Astrocyte (in vitro differentiated cells and primary cell): ENCODE measurements at regions not wholly inside any gene's neighbourhood (a gene's known extent, or its start where the extent isn't known, plus 50 kb on each side); places are given as distances from the start of the nearest gene placed in this dataset.

Experiments used
- DNase-seq: peaks from one replicate; pipeline ENCODE4 v3.0.0-alpha.2; 2010; ENCODE audit warnings: low read depth
- FAIRE-seq: peaks from 2 replicates; lab custom pipeline; 2011; peaks lifted over from hg19 to GRCh38; lab: Jason Lieb, UNC
- H2AFZ ChIP-seq: 2 replicates; pipeline ENCODE4 v1.6.0; 2012; ENCODE audit warnings: low read depth, low read length, inconsistent platforms
- H3K27ac ChIP-seq: 2 replicates; pipeline ENCODE4 v1.5.1; 2011; ENCODE audit warnings: low read depth, low read length, inconsistent platforms
- H3K27me3 ChIP-seq: 2 replicates; pipeline ENCODE4 v1.6.0; 2011; ENCODE audit warnings: low read length, inconsistent platforms; ENCODE audit not compliant: insufficient read depth
- H3K36me3 ChIP-seq: 2 replicates; pipeline ENCODE4 v1.5.1; 2011; ENCODE audit warnings: low read length, inconsistent platforms; ENCODE audit not compliant: insufficient read depth
- H3K4me1 ChIP-seq: 2 replicates; pipeline ENCODE4 v1.5.1; 2011; ENCODE audit warnings: low read length, inconsistent platforms; ENCODE audit not compliant: insufficient read depth
- H3K4me2 ChIP-seq: 2 replicates; pipeline ENCODE4 v1.6.0; 2012; ENCODE audit warnings: low read length, inconsistent platforms
- H3K4me3 ChIP-seq: 2 replicates; pipeline ENCODE4 v1.5.1; 2011; ENCODE audit warnings: low read depth, mild to moderate bottlenecking, low read length, inconsistent platforms; ENCODE audit not compliant: insufficient read depth
- H3K79me2 ChIP-seq: 2 replicates; pipeline ENCODE4 v1.6.0; 2012; ENCODE audit warnings: mild to moderate bottlenecking, low read length, inconsistent platforms; ENCODE audit not compliant: insufficient read depth
- H3K9ac ChIP-seq: 2 replicates; pipeline ENCODE4 v1.6.0; 2012; ENCODE audit warnings: mild to moderate bottlenecking, low read length, inconsistent platforms
- H3K9me3 ChIP-seq: 2 replicates; pipeline ENCODE4 v1.5.1; 2012; ENCODE audit warnings: low read depth, mild to moderate bottlenecking, low read length, inconsistent platforms; ENCODE audit not compliant: insufficient read depth
- H4K20me1 ChIP-seq: 2 replicates; pipeline ENCODE4 v1.6.0; 2012; ENCODE audit warnings: low read length, inconsistent platforms; ENCODE audit not compliant: insufficient read depth
- H3K27ac Mint-ChIP-seq: one replicate; pipeline ENCODE4 v1.8.0; 2021; ENCODE audit warnings: mild to moderate bottlenecking, mixed read lengths; ENCODE audit not compliant: unreplicated experiment
- H3K27me3 Mint-ChIP-seq: one replicate; pipeline ENCODE4 v1.8.0; 2021; ENCODE audit warnings: low read depth, mixed read lengths; ENCODE audit not compliant: unreplicated experiment
- H3K36me3 Mint-ChIP-seq: one replicate; pipeline ENCODE4 v1.8.0; 2021; ENCODE audit warnings: low read depth, mixed read lengths; ENCODE audit not compliant: unreplicated experiment
- H3K4me1 Mint-ChIP-seq: one replicate; pipeline ENCODE4 v1.8.0; 2021; ENCODE audit warnings: low read depth, mixed read lengths; ENCODE audit not compliant: unreplicated experiment
- H3K4me3 Mint-ChIP-seq: one replicate; pipeline ENCODE4 v1.8.0; 2021; ENCODE audit warnings: mild to moderate bottlenecking, moderate library complexity, mixed read lengths; ENCODE audit not compliant: unreplicated experiment
- H3K9me3 Mint-ChIP-seq: one replicate; pipeline ENCODE4 v1.8.0; 2021; ENCODE audit warnings: mild to moderate bottlenecking, mixed read lengths; ENCODE audit not compliant: unreplicated experiment
- EZH2 ChIP-seq: IDR thresholded peaks from 2 replicates; pipeline ENCODE4 v1.6.1; 2012; ENCODE audit warnings: mild to moderate bottlenecking, low read length, inconsistent platforms; ENCODE audit not compliant: insufficient read depth
- TF ChIP-seq, protein P1 (sequence below): IDR thresholded peaks from 2 replicates; pipeline ENCODE4 v1.5.1; 2011; ENCODE audit warnings: low read depth, mild to moderate bottlenecking, inconsistent platforms, low read length, moderate library complexity; ENCODE audit not compliant: insufficient read depth

- FAIRE-seq = no peak
- Histone ChIP-seq H3K4me2 (no peak overlapping the region), H3K27ac (no peak overlapping the region), H3K9me3 (no peaks in the 10 kb centered on the region), H3K79me2 (no peaks in the 10 kb centered on the region), H3K4me1 (no peaks in the 10 kb centered on the region), H3K9ac (no peak overlapping the region), H3K27me3 (no peaks in the 10 kb centered on the region), H3K36me3 (no peaks in the 10 kb centered on the region), H2AFZ (no peak overlapping the region), H4K20me1 (no peaks in the 10 kb centered on the region), H3K4me3 (no peak overlapping the region)
- H3K27me3 Mint-ChIP-seq = peaks cover 13% of the 10 kb centered on the region
- H3K36me3 Mint-ChIP-seq = no peaks in the 10 kb centered on the region
- H3K4me1 Mint-ChIP-seq = peaks cover 2% of the 10 kb centered on the region
- no peak overlapping the region for H3K27ac Mint-ChIP-seq
- no peak overlapping the region for H3K4me3 Mint-ChIP-seq
- DNase-seq = peak; percentile 85
- H3K9me3 Mint-ChIP-seq = peaks cover 1% of the 10 kb centered on the region
- no peak for TF ChIP-seq EZH2
- TF ChIP-seq, protein P1, sequence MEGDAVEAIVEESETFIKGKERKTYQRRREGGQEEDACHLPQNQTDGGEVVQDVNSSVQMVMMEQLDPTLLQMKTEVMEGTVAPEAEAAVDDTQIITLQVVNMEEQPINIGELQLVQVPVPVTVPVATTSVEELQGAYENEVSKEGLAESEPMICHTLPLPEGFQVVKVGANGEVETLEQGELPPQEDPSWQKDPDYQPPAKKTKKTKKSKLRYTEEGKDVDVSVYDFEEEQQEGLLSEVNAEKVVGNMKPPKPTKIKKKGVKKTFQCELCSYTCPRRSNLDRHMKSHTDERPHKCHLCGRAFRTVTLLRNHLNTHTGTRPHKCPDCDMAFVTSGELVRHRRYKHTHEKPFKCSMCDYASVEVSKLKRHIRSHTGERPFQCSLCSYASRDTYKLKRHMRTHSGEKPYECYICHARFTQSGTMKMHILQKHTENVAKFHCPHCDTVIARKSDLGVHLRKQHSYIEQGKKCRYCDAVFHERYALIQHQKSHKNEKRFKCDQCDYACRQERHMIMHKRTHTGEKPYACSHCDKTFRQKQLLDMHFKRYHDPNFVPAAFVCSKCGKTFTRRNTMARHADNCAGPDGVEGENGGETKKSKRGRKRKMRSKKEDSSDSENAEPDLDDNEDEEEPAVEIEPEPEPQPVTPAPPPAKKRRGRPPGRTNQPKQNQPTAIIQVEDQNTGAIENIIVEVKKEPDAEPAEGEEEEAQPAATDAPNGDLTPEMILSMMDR = no peak
These were observed 61.2 kb downstream of the KLF6 start for GRCh38 chr10:3723766-3724165.

GRCh38 chr10:3720228-3721019 is 64.6 kb downstream of the KLF6 start:
- peaks cover 2% of the 10 kb centered on the region for H3K4me1 Mint-ChIP-seq
- H3K27me3 Mint-ChIP-seq = peaks cover 27% of the 10 kb centered on the region
- no peaks in the 10 kb centered on the region for H4K20me1 ChIP-seq
- no peaks in the 10 kb centered on the region for H3K9me3 ChIP-seq
- peaks cover 3% of the 10 kb centered on the region for H3K4me1 ChIP-seq
- H3K9me3 Mint-ChIP-seq = peaks cover 1% of the 10 kb centered on the region
- no peak overlapping the region for H3K4me2 ChIP-seq
- H3K4me3 Mint-ChIP-seq = no peak overlapping the region
- H3K79me2 ChIP-seq = no peaks in the 10 kb centered on the region
- DNase-seq = peak; percentile 88
- no peak overlapping the region for H3K4me3 ChIP-seq
- peak; percentile 60 for FAIRE-seq
- no peak overlapping the region for H3K27ac ChIP-seq
- no peak overlapping the region for H2AFZ ChIP-seq
- no peaks in the 10 kb centered on the region for H3K36me3 Mint-ChIP-seq
- H3K36me3 ChIP-seq = no peaks in the 10 kb centered on the region
- no peaks in the 10 kb centered on the region for H3K27me3 ChIP-seq
- H3K27ac Mint-ChIP-seq = no peak overlapping the region
- no peak overlapping the region for H3K9ac ChIP-seq
- no peak for TF ChIP-seq EZH2
- TF ChIP-seq, protein P1 = no peak
